ENCODE measurements at regions not wholly inside any gene's neighbourhood (a gene's known extent, or its start where the extent isn't known, plus 50 kb on each side); places are given as distances from the start of the nearest gene placed in this dataset.

DNA sequence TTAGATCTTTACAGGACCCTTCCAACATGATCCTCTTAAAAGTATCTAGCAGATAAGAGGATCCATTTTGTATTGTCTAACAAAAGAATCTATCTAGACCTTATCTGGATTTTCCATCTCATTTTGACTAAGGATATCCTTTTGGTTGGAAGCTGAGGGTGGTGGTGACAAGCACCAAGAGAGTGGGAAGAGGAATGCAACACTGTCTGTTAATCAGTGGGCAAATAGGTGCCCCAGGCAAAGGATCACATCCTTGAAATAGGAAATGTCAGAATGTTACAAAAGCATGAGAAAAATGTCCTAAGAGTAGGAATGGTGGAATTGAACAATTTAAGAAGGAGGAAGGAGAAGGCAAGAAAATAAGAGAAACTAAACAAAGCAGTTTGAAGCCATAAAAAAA lies 420.7 kb upstream of the CNTN3 start:
- ATAC-seq: no peak
- no peak for TF ChIP-seq ZNF8 (CRISPR knock-in tag; IDR thresholded peaks at IDR 0.05)
- no peak for TF ChIP-seq ZFP30 (CRISPR knock-in tag; IDR thresholded peaks at IDR 0.05)
- TF ChIP-seq PPARA (CRISPR knock-in tag; IDR thresholded peaks at IDR 0.05; ENCODE audit: borderline replicate concordance): no peak
- no peak for TF ChIP-seq TCF4 (CRISPR knock-in tag; IDR thresholded peaks at IDR 0.05; ENCODE audit: borderline replicate concordance)
- TF ChIP-seq, protein P1, sequence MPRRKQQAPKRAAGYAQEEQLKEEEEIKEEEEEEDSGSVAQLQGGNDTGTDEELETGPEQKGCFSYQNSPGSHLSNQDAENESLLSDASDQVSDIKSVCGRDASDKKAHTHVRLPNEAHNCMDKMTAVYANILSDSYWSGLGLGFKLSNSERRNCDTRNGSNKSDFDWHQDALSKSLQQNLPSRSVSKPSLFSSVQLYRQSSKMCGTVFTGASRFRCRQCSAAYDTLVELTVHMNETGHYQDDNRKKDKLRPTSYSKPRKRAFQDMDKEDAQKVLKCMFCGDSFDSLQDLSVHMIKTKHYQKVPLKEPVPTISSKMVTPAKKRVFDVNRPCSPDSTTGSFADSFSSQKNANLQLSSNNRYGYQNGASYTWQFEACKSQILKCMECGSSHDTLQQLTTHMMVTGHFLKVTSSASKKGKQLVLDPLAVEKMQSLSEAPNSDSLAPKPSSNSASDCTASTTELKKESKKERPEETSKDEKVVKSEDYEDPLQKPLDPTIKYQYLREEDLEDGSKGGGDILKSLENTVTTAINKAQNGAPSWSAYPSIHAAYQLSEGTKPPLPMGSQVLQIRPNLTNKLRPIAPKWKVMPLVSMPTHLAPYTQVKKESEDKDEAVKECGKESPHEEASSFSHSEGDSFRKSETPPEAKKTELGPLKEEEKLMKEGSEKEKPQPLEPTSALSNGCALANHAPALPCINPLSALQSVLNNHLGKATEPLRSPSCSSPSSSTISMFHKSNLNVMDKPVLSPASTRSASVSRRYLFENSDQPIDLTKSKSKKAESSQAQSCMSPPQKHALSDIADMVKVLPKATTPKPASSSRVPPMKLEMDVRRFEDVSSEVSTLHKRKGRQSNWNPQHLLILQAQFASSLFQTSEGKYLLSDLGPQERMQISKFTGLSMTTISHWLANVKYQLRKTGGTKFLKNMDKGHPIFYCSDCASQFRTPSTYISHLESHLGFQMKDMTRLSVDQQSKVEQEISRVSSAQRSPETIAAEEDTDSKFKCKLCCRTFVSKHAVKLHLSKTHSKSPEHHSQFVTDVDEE (CRISPR knock-in tag; IDR thresholded peaks at IDR 0.05): no peak
- TF ChIP-seq SNAI2 (CRISPR knock-in tag; IDR thresholded peaks at IDR 0.05): no peak
- no peak for TF ChIP-seq ZC3H10 (CRISPR knock-in tag; IDR thresholded peaks at IDR 0.05)
- no peak for TF ChIP-seq BACH2 (CRISPR knock-in tag; IDR thresholded peaks at IDR 0.05; ENCODE audit: borderline replicate concordance)
- no peak for TF ChIP-seq ZFP3 (CRISPR knock-in tag; IDR thresholded peaks at IDR 0.05)
- no peak for TF ChIP-seq ARNTL (CRISPR knock-in tag; IDR thresholded peaks at IDR 0.05; ENCODE audit: borderline replicate concordance, low read depth)
- TF ChIP-seq TOX (CRISPR knock-in tag; IDR thresholded peaks at IDR 0.05; ENCODE audit: borderline replicate concordance): no peak
- TF ChIP-seq, protein P2, sequence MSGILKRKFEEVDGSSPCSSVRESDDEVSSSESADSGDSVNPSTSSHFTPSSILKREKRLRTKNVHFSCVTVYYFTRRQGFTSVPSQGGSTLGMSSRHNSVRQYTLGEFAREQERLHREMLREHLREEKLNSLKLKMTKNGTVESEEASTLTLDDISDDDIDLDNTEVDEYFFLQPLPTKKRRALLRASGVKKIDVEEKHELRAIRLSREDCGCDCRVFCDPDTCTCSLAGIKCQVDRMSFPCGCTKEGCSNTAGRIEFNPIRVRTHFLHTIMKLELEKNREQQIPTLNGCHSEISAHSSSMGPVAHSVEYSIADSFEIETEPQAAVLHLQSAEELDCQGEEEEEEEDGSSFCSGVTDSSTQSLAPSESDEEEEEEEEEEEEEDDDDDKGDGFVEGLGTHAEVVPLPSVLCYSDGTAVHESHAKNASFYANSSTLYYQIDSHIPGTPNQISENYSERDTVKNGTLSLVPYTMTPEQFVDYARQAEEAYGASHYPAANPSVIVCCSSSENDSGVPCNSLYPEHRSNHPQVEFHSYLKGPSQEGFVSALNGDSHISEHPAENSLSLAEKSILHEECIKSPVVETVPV (CRISPR knock-in tag; IDR thresholded peaks at IDR 0.05): no peak

DNA sequence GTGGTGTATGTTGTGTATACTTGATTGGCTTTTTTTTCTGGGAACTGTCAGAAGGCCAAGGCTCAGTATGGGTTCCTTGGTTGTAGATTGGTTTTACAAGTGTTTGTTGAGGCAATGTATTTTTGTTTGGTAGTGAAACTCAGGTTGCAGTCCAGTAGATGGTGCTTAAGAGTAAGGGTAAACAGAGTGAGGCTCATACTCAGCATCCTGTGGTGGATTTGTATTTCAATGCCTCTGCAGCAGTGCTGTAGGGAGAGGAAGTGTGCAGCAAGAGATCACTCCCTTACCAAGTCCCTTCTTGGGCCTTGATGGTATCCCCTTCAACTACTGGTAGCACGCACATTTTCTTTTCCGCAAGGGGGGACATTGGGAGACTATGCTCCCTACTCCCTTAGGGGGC lies 428.5 kb upstream of the CNTN3 start:
- TF ChIP-seq ZNF565 (CRISPR knock-in tag; conservative IDR thresholded peaks at IDR 0.05; ENCODE audit: low read depth) (no peak), OSR1 (CRISPR knock-in tag; IDR thresholded peaks at IDR 0.05) (no peak), TCF4 (CRISPR knock-in tag; IDR thresholded peaks at IDR 0.05; ENCODE audit: borderline replicate concordance) (no peak), SNAI2 (CRISPR knock-in tag; IDR thresholded peaks at IDR 0.05) (no peak), GLIS3 (CRISPR knock-in tag; IDR thresholded peaks at IDR 0.05) (no peak), ZNF70 (CRISPR knock-in tag; IDR thresholded peaks at IDR 0.05) (no peak), ZFP30 (CRISPR knock-in tag; IDR thresholded peaks at IDR 0.05) (no peak), ARNTL (CRISPR knock-in tag; IDR thresholded peaks at IDR 0.05; ENCODE audit: borderline replicate concordance, low read depth) (no peak), RARB (CRISPR knock-in tag; IDR thresholded peaks at IDR 0.05) (no peak), ZC3H10 (CRISPR knock-in tag; IDR thresholded peaks at IDR 0.05) (no peak), TOX (CRISPR knock-in tag; IDR thresholded peaks at IDR 0.05; ENCODE audit: borderline replicate concordance) (no peak), ZFP3 (CRISPR knock-in tag; IDR thresholded peaks at IDR 0.05) (no peak), ISL1 (CRISPR knock-in tag; IDR thresholded peaks at IDR 0.05) (no peak)
- TF ChIP-seq, protein P2 (CRISPR knock-in tag; IDR thresholded peaks at IDR 0.05): no peak
- TF ChIP-seq, protein P3, sequence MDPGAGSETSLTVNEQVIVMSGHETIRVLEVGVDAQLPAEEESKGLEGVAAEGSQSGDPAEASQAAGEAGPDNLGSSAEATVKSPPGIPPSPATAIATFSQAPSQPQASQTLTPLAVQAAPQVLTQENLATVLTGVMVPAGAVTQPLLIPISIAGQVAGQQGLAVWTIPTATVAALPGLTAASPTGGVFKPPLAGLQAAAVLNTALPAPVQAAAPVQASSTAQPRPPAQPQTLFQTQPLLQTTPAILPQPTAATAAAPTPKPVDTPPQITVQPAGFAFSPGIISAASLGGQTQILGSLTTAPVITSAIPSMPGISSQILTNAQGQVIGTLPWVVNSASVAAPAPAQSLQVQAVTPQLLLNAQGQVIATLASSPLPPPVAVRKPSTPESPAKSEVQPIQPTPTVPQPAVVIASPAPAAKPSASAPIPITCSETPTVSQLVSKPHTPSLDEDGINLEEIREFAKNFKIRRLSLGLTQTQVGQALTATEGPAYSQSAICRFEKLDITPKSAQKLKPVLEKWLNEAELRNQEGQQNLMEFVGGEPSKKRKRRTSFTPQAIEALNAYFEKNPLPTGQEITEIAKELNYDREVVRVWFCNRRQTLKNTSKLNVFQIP (CRISPR knock-in tag; IDR thresholded peaks at IDR 0.05; ENCODE audit: borderline replicate concordance, low read depth): no peak
- TF ChIP-seq, protein P1 (CRISPR knock-in tag; IDR thresholded peaks at IDR 0.05): no peak
- TF ChIP-seq, protein P4, sequence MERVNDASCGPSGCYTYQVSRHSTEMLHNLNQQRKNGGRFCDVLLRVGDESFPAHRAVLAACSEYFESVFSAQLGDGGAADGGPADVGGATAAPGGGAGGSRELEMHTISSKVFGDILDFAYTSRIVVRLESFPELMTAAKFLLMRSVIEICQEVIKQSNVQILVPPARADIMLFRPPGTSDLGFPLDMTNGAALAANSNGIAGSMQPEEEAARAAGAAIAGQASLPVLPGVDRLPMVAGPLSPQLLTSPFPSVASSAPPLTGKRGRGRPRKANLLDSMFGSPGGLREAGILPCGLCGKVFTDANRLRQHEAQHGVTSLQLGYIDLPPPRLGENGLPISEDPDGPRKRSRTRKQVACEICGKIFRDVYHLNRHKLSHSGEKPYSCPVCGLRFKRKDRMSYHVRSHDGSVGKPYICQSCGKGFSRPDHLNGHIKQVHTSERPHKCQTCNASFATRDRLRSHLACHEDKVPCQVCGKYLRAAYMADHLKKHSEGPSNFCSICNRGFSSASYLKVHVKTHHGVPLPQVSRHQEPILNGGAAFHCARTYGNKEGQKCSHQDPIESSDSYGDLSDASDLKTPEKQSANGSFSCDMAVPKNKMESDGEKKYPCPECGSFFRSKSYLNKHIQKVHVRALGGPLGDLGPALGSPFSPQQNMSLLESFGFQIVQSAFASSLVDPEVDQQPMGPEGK (CRISPR knock-in tag; IDR thresholded peaks at IDR 0.05; ENCODE audit: borderline replicate concordance): no peak
- no peak for ATAC-seq

All from SK-N-SH treated with all-trans-retinoic acid at 6 μM for 48 hours (cell line).